Ovary (tissue), 3 donors: ENCODE measurements at regions not wholly inside any gene's neighbourhood (a gene's known extent, or its start where the extent isn't known, plus 50 kb on each side); places are given as distances from the start of the nearest gene placed in this dataset.

Source experiments
- POLR2A ChIP-seq: fragments of 450-650 bp; IDR thresholded peaks from one replicate; pipeline ENCODE4 v1.6.1; 2017; ENCODE audit warnings: antibody characterized with exemption, mild to moderate bottlenecking, moderate library complexity
- TF ChIP-seq, protein P1 (sequence below), 3 donors: fragments of 450-650 bp in 2 of 3; fragments of 200-600 bp in 1 of 3; IDR thresholded peaks; one replicate each; pipeline versions ENCODE4 v1.5.1 to v1.8.0; 2016 to 2022; ENCODE audit warnings: antibody characterized with exemption in 3 of 3, mild to moderate bottlenecking in 1 of 3
- donor health status: DM: no; HTN: no; CAD: no.

DNA sequence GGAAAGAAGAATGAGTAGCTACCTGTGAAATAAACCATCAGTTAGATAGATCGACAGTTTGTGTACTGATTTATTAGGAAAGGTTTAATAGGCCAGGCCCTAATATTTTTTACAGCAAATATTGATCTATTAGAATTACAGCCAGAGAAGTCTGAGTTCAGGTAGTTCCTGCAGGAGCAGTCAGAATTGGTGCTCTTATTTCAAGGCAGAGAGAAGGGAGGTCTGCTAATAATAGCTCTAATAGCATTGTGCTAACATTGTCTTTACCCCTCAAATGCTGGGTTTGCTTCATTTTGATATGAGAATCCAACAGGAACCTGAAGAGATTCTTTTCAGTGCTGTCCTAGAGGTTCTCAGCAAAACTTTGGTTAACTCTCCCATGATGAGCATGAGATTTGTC is 343.8 kb upstream of the NAV3 start:
- TF ChIP-seq, protein P1, sequence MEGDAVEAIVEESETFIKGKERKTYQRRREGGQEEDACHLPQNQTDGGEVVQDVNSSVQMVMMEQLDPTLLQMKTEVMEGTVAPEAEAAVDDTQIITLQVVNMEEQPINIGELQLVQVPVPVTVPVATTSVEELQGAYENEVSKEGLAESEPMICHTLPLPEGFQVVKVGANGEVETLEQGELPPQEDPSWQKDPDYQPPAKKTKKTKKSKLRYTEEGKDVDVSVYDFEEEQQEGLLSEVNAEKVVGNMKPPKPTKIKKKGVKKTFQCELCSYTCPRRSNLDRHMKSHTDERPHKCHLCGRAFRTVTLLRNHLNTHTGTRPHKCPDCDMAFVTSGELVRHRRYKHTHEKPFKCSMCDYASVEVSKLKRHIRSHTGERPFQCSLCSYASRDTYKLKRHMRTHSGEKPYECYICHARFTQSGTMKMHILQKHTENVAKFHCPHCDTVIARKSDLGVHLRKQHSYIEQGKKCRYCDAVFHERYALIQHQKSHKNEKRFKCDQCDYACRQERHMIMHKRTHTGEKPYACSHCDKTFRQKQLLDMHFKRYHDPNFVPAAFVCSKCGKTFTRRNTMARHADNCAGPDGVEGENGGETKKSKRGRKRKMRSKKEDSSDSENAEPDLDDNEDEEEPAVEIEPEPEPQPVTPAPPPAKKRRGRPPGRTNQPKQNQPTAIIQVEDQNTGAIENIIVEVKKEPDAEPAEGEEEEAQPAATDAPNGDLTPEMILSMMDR (IDR thresholded peaks at IDR 0.05), result no peak
- TF ChIP-seq POLR2A, result no peak
